Fibroblast of the aortic adventitia (primary cell): ENCODE measurements at regions not wholly inside any gene's neighbourhood (a gene's known extent, or its start where the extent isn't known, plus 50 kb on each side); places are given as distances from the start of the nearest gene placed in this dataset.

Experiments
- DNase-seq: peaks from one replicate; pipeline ENCODE4 v3.0.0-alpha.2; 2010; ENCODE audit warnings: low read depth
- H3K4me3 ChIP-seq: 2 replicates; pipeline ENCODE4 v1.5.1; 2011; ENCODE audit warnings: low read depth, mild to moderate bottlenecking, control low read depth, low read length, moderate library complexity
- CTCF ChIP-seq: IDR thresholded peaks from 2 replicates; pipeline ENCODE4 v1.5.1; 2011; ENCODE audit warnings: mild to moderate bottlenecking, low read length, control low read depth, inconsistent platforms; ENCODE audit not compliant: insufficient read depth

GRCh38 chr4:71841336-71841735, 57.5 kb upstream of the GC start:
- no peak for DNase-seq
- H3K4me3 ChIP-seq, result no peak overlapping the region
- TF ChIP-seq CTCF, result no peak

GRCh38 chr4:71847300-71847699, 63.4 kb upstream of the GC start:
- no peak for TF ChIP-seq CTCF

GRCh38 chr4:71855944-71856343, 72.1 kb upstream of the GC start:
- H3K4me3 ChIP-seq, result no peak overlapping the region
- no peak for DNase-seq
- TF ChIP-seq CTCF, result no peak

More at GRCh38 chr4:71847300-71847699, 63.4 kb upstream of the GC start:
- no peak overlapping the region for H3K4me3 ChIP-seq
- no peak for DNase-seq

GRCh38 chr4:71857713-71858451, 74.0 kb upstream of the GC start:
- H3K4me3 ChIP-seq, result no peak overlapping the region
- no peak for TF ChIP-seq CTCF
- no peak for DNase-seq

GRCh38 chr4:71860643-71861042, 76.8 kb upstream of the GC start:
- H3K4me3 ChIP-seq, result no peak overlapping the region
- no peak for DNase-seq
- TF ChIP-seq CTCF, result no peak

GRCh38 chr4:71862315-71862714, 78.4 kb upstream of the GC start:
- no peak for DNase-seq
- H3K4me3 ChIP-seq, result no peak overlapping the region
- TF ChIP-seq CTCF, result no peak

GRCh38 chr4:71863457-71863856, 79.6 kb upstream of the GC start:
- DNase-seq, result no peak
- no peak overlapping the region for H3K4me3 ChIP-seq
- TF ChIP-seq CTCF, result no peak
